Ishikawa (cell line): ENCODE measurements at regions not wholly inside any gene's neighbourhood (a gene's known extent, or its start where the extent isn't known, plus 50 kb on each side); places are given as distances from the start of the nearest gene placed in this dataset.

ENCODE experiments used
- CEBPB ChIP-seq: IDR thresholded peaks from 2 replicates; pipeline ENCODE4 v1.6.1; 2012
- CREB1 ChIP-seq: IDR thresholded peaks from 2 replicates; pipeline ENCODE4 v1.6.1; 2012; ENCODE audit warnings: low read depth
- EGR1 ChIP-seq: IDR thresholded peaks from 2 replicates; pipeline ENCODE4 v1.6.1; 2012
- EP300 ChIP-seq: IDR thresholded peaks from 2 replicates; pipeline ENCODE4 v1.6.1; 2012; ENCODE audit warnings: borderline replicate concordance
- FOXM1 ChIP-seq: IDR thresholded peaks from 2 replicates; pipeline ENCODE4 v1.6.1; 2012; ENCODE audit warnings: low read depth, borderline replicate concordance
- NFIC ChIP-seq: IDR thresholded peaks from 2 replicates; pipeline ENCODE4 v1.6.1; 2012
- RAD21 ChIP-seq: IDR thresholded peaks from 2 replicates; pipeline ENCODE4 v1.6.1; 2012; ENCODE audit warnings: low read depth
- TAF1 ChIP-seq: IDR thresholded peaks from 2 replicates; pipeline ENCODE4 v1.6.1; 2012; ENCODE audit warnings: low read depth, mild to moderate bottlenecking
- TCF12 ChIP-seq: IDR thresholded peaks from 2 replicates; pipeline ENCODE4 v1.6.1; 2012; ENCODE audit warnings: low read depth
- TEAD4 ChIP-seq: IDR thresholded peaks from 2 replicates; pipeline ENCODE4 v1.6.1; 2012
- USF1 ChIP-seq: IDR thresholded peaks from 2 replicates; pipeline ENCODE4 v1.6.1; 2012
- YY1 ChIP-seq: IDR thresholded peaks from 2 replicates; pipeline ENCODE4 v1.6.1; 2012; ENCODE audit warnings: low read depth
- ZBTB7A ChIP-seq: IDR thresholded peaks from 2 replicates; pipeline ENCODE4 v1.6.1; 2012; ENCODE audit warnings: low read depth
- TF ChIP-seq, protein P1 (sequence below): IDR thresholded peaks from 2 replicates; pipeline ENCODE4 v1.6.1; 2012; ENCODE audit warnings: low read depth, mild to moderate bottlenecking
- TF ChIP-seq, protein P2 (sequence below): IDR thresholded peaks from 2 replicates; pipeline ENCODE4 v1.6.1; 2012

DNA sequence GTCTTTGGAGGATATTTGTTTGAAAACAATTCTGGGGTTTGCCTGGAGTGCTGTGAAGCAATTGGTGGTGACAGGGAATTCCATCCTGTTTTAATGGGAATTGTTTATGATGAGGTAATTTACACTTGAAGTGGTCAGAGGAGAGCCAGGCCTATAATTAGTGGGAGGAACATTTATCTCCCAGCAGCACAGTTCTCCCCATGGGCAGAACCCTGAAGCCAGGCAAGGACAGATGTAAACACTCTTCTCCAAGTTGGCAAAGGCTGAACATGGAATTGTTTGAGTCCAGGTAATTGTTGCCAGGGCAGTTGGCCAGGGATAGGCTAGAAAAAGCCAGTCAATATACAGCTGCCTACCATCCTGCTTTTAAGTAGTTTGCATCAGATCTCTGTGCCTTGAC, 789.7 kb downstream of the FRK start:
- no peak for TF ChIP-seq EGR1

DNA sequence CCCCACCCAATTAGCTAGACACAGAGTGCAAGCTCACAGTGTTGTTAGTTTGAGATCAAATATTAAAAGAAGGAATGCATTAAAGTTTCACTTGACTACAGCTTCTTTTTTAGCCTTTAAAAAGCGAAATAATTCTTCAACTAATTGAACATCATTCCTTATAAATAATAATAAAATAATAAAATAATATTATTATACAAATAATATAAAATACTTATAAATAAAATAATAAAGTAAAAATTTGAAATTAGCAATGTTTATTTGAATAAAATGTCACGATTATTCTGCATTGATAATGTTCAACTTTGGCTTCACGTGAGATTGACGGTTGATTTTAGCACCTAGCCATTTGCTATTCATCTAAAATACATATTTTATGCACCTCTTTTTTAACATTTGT, 819.3 kb downstream of the FRK start:
- no peak for TF ChIP-seq CREB1
- TF ChIP-seq YY1: no peak
- TF ChIP-seq CEBPB: no peak
- TF ChIP-seq, protein P1, sequence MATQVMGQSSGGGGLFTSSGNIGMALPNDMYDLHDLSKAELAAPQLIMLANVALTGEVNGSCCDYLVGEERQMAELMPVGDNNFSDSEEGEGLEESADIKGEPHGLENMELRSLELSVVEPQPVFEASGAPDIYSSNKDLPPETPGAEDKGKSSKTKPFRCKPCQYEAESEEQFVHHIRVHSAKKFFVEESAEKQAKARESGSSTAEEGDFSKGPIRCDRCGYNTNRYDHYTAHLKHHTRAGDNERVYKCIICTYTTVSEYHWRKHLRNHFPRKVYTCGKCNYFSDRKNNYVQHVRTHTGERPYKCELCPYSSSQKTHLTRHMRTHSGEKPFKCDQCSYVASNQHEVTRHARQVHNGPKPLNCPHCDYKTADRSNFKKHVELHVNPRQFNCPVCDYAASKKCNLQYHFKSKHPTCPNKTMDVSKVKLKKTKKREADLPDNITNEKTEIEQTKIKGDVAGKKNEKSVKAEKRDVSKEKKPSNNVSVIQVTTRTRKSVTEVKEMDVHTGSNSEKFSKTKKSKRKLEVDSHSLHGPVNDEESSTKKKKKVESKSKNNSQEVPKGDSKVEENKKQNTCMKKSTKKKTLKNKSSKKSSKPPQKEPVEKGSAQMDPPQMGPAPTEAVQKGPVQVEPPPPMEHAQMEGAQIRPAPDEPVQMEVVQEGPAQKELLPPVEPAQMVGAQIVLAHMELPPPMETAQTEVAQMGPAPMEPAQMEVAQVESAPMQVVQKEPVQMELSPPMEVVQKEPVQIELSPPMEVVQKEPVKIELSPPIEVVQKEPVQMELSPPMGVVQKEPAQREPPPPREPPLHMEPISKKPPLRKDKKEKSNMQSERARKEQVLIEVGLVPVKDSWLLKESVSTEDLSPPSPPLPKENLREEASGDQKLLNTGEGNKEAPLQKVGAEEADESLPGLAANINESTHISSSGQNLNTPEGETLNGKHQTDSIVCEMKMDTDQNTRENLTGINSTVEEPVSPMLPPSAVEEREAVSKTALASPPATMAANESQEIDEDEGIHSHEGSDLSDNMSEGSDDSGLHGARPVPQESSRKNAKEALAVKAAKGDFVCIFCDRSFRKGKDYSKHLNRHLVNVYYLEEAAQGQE: no peak
- TF ChIP-seq, protein P2, sequence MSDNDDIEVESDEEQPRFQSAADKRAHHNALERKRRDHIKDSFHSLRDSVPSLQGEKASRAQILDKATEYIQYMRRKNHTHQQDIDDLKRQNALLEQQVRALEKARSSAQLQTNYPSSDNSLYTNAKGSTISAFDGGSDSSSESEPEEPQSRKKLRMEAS: no peak

GRCh38 chr6:115221198-115221597, 839.5 kb downstream of the FRK start:
- TF ChIP-seq USF1 (no peak), EP300 (no peak), CEBPB (no peak), EGR1 (no peak), CREB1 (no peak), ZBTB7A (no peak), NFIC (no peak)
- TF ChIP-seq, protein P1: no peak
- TF ChIP-seq, protein P2: no peak

GRCh38 chr6:115220551-115221159, 840.0 kb downstream of the FRK start:
- TF ChIP-seq TCF12 (no peak), FOXM1 (no peak), NFIC (no peak), TEAD4 (no peak), RAD21 (no peak), CEBPB (no peak), TAF1 (no peak), EGR1 (no peak), CREB1 (no peak)
- TF ChIP-seq, protein P1: no peak
- TF ChIP-seq, protein P2: no peak

DNA sequence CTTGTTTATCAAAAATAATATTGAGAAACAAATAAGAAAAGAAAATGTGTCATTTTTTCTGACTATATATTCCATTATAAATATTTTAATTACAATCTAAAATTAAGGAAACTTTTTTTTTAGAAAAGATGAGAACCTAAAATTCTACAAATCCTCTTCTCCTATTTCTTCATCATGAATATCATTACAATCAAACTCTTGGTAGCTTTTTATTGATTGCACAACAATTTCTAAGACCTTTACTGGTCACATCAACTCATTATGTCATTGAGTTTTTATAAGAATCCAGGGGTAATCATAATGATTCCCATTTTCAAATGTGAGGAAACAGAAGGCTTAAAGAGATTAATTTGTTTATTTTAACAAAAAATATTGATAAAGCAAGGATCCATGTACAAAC, 841.0 kb downstream of the FRK start:
- TF ChIP-seq CREB1: no peak
- no peak for TF ChIP-seq NFIC
- no peak for TF ChIP-seq ZBTB7A
- TF ChIP-seq EP300: no peak
- TF ChIP-seq FOXM1: no peak
- no peak for TF ChIP-seq USF1
- no peak for TF ChIP-seq TCF12
- TF ChIP-seq EGR1: no peak
- no peak for TF ChIP-seq TAF1
- no peak for TF ChIP-seq YY1
- TF ChIP-seq, protein P2: no peak
- no peak for TF ChIP-seq RAD21
- no peak for TF ChIP-seq CEBPB
- no peak for TF ChIP-seq TEAD4
